ENCODE measurements at regions not wholly inside any gene's neighbourhood (a gene's known extent, or its start where the extent isn't known, plus 50 kb on each side); places are given as distances from the start of the nearest gene placed in this dataset.

- no peak for DNase-seq (ENCODE audit: low spot score)
- H3K27ac ChIP-seq (ENCODE audit: low read depth in 1 of 2, low read length in 2 of 2): no peak overlapping the region
These were observed 176.8 kb downstream of the LMO4 start for GRCh38 chr1:87505391-87505983.

More at GRCh38 chr1:87505391-87505983, 176.8 kb downstream of the LMO4 start:
- 84% methylated on average over 9 of the region's 9 CpGs for WGBS
- Histone ChIP-seq H3K9ac (ENCODE audit: low read depth in 1 of 2, low read length in 2 of 2) (no peak overlapping the region), H3K4me3 (ENCODE audit: low read depth in 1 of 3, low read length in 3 of 3) (no peak overlapping the region), H3K36me3 (ENCODE audit: control insufficient read depth in 4 of 4, insufficient read depth in 3 of 4, low read depth in 1 of 4, low read length in 3 of 4) (no peaks in the 10 kb centered on the region), H3K9me3 (ENCODE audit: control insufficient read depth in 4 of 4, low read length in 3 of 4) (no peaks in the 10 kb centered on the region), H3K27me3 (ENCODE audit: control insufficient read depth in 4 of 4, insufficient read depth in 4 of 4, low read length in 3 of 4) (no peaks in the 10 kb centered on the region), H3K4me1 (ENCODE audit: control insufficient read depth in 4 of 4, insufficient read depth in 4 of 4, low read length in 3 of 4) (no peaks in the 10 kb centered on the region)
- TF ChIP-seq TAF1 (conservative IDR thresholded peaks at IDR 0.05) (no peak), RAD21 (IDR thresholded peaks at IDR 0.05) (no peak), NR2F2 (IDR thresholded peaks at IDR 0.05) (no peak), GABPA (IDR thresholded peaks at IDR 0.05 in 1 of 2, conservative IDR thresholded peaks at IDR 0.05 in 1 of 2) (no peak), REST (IDR thresholded peaks at IDR 0.05) (no peak), JUND (IDR thresholded peaks at IDR 0.05) (no peak), FOXA1 (IDR thresholded peaks at IDR 0.05) (no peak), SP1 (IDR thresholded peaks at IDR 0.05) (no peak), EGR1 (IDR thresholded peaks at IDR 0.05; ENCODE audit: low read depth in 2 of 2) (no peak), HNF4G (IDR thresholded peaks at IDR 0.05) (no peak), CTCF (IDR thresholded peaks at IDR 0.05; ENCODE audit: low read depth, low read length, missing input control) (no peak), RXRA (IDR thresholded peaks at IDR 0.05) (no peak), ZBTB33 (IDR thresholded peaks at IDR 0.05) (no peak), YY1 (IDR thresholded peaks at IDR 0.05) (no peak)
